GM19397 (cell line): ENCODE measurements at regions not wholly inside any gene's neighbourhood (a gene's known extent, or its start where the extent isn't known, plus 50 kb on each side); places are given as distances from the start of the nearest gene placed in this dataset.
"Not testable (repeated sequence)": the region's sequence is repeated elsewhere in the genome, so short reads cannot be mapped to it uniquely, and the experiment has no call there.

Source experiments
- ATAC-seq: cut with Tn5 transposase; IDR thresholded peaks from one replicate; pipeline ENCODE4 v1.9.1; 2021; ENCODE audit warnings: mild to moderate bottlenecking, moderate library complexity; ENCODE audit not compliant: unreplicated experiment

DNA sequence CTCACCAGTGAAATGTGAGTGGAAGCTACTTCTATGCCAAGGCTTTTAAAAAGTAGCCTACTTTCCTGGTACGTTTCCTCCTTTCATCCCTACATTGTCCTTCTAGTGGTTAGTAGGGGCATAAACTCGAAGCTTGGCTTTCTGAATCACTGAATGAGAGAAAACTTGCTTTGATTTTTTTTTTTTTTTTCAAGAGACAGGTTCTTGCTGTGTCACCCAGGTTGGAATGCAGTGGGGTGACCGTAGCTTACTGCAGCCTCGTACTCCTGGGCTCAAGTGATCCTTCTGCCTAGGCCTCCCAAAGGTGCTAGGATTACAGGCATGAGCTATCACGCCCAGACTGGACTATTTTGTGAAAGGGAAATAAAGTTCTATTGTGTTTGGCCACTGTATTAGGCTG lies 89.1 kb upstream of the IGFBP7 start:
- no peak for ATAC-seq

GRCh38 chr4:57195622-57196021 lies 85.4 kb upstream of the IGFBP7 start:
- ATAC-seq = no peak

DNA sequence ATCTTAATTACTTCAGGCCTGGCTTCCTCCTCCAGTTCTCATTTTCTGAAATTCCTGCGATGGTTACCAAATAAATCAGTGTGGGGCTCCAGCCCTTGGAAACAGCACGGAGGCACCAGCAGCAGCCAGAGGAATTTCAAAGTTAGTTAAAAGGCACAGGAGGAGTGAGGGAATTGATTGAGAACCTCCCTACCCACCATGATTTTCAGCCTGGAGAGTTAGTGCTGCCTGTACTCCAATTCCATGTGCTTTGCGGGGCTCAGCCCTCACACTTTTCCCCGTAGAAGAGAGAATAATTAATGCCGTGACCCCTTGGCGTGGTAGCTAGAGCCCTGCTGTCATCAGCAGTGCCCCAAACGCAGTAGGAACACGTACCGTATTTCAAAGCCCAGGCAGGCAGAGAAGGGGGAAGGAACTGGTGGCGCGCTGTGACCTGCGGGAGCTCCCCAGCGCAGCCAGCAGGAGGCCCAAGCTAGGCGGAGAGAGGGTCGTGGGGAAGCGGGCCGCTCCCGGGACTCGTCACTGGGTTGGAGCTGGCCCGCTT lies 84.0 kb upstream of the IGFBP7 start:
- ATAC-seq = no peak

DNA sequence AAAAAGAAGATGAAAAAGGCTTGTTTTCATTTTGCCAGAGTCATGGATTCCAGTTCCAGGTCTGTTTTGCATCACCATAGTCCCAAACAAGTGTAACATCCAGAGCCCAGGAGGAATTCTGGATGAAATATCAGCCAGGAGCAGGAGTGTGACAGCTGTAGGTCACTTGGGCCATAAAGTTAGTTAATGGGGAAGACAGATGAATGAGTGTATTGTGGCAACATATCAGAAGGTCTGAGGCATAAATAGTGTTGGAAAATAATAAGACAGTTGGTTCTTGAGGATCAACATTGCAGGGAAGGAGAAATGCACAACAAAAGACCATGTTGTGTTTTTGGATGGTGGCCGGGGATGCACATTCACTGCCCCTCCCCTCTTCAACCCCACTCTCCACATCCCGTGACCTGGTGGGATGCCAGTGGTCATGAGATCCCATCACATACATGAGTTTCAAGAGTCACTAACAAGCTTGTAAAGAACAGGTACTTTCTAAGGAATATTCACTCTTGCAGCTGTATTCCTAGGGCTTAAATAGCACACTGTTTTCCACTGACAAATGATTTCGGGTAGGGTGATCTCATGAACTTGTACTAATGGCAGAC lies 83.1 kb upstream of the IGFBP7 start:
- no peak for ATAC-seq

- ATAC-seq = no peak
These were observed 81.4 kb upstream of the IGFBP7 start for GRCh38 chr4:57191523-57192034.

DNA sequence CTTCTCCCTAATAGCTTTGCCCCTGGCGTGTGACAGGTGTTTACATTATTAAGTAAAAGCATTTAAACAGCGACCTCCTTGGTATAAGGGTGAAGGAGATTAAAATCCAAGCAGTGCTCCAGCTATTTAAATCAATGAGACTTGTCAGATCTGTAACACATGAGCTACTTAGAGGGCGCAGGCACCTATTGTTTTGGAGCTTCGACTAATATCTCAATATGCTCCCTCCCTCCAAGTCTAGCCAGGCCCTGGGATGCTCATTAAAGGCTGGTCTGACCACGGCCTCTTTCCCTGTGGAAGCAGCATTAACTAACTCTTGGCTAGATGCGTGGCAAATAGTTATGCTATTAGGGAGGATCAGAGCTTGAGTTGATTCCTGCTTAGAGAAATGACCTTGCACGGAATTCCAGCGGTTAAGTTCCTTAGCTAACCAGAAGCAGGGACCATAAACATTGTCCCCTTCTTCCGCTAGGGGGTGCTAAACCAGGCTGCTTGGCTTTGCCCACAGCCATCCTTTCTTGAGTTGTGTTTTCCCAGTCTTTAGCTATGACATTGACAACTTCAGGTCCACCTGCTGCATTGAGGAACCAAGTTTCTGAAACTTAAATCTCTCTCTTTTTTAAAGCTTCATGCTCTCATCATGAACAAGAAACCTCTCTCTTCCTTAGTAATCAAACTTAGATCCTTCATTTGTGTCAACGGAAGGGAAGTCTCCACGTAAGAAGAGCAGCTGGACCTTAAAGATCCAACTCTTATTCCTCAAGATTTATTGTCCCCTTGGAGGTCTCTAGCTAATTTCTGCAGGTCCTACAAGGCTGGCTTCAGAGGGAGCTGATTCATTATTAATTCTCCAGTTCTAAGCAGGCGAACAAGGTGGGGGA lies 80.7 kb upstream of the IGFBP7 start:
- peak; percentile 62 for ATAC-seq

DNA sequence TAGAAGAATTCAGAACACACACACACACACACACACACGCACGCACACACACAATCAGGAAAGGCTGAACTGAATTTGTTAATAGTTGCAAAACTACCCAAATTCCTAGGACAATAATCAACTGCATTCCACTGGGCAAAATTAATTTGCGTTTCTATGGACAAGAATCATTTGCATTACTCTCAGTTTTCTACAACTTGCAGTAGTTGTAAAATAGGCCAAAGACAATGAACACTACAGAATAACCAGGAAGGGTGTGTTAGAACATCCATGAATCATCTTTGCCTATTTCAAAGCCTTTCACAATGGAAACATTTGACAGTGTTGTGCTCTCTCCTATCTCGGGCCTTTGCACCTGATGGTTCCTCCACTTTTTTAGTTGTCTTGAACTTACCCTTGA lies 77.1 kb upstream of the IGFBP7 start:
- no peak for ATAC-seq

GRCh38 chr4:57184378-57185029 lies 74.3 kb upstream of the IGFBP7 start:
- ATAC-seq = no peak

- no peak for ATAC-seq
These were observed 72.1 kb upstream of the IGFBP7 start for GRCh38 chr4:57182132-57182874.

DNA sequence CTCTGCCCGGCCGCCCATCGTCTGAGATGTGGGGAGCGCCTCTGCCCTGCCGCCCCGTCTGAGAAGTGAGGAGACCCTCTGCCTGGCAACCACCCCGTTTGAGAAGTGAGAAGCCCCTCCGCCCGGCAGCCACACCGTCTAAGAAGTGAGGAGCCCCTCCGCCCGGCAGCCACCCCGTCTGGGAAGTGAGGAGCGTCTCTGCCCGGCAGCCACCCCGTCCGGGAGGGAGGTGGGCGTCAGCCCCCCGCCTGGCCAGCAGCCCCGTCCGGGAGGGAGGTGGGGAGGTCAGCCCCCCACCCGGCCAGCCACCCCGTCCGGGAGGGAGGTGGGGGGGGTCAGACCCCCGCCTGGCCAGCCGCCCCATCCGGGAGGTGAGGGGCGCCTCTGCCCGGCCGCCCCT lies 63.0 kb upstream of the IGFBP7 start:
- ATAC-seq = not testable (repeated sequence)

GRCh38 chr4:57172065-57172464 lies 61.9 kb upstream of the IGFBP7 start:
- no peak for ATAC-seq

GRCh38 chr4:57168982-57169381 lies 58.8 kb upstream of the IGFBP7 start:
- no peak for ATAC-seq

- peak; percentile 99 for ATAC-seq
These were observed 53.6 kb upstream of the IGFBP7 start for GRCh38 chr4:57163530-57164459.

- ATAC-seq = no peak
These were observed 52.4 kb upstream of the IGFBP7 start for GRCh38 chr4:57162499-57163019.
